ENCODE measurements at regions not wholly inside any gene's neighbourhood (a gene's known extent, or its start where the extent isn't known, plus 50 kb on each side); places are given as distances from the start of the nearest gene placed in this dataset.

DNA sequence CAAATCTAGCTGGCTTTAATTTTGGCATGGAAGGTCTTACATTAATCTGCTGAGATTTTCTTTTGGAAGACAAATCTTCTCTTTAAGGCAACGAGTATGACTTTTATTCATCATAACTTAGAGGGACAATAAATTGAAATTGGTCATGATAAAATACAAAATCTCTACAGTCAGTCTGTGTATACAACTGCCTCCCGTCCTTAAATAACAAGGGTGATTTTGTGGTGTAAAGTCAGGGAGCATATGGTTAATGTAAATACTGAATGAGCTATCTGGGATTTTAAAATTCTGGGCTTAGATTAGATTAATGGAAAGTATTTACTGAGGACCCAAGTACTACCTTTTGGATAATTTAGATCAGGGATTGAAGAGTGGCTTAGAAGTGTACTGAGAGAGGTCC, 328.4 kb upstream of the HAND2 start:
- TF ChIP-seq CTCF (IDR thresholded peaks at IDR 0.05) (no peak), POLR2A (IDR thresholded peaks at IDR 0.05) (no peak)

Measured in right lobe of liver (tissue), 4 donors.